PC-3 (cell line): ENCODE measurements at regions not wholly inside any gene's neighbourhood (a gene's known extent, or its start where the extent isn't known, plus 50 kb on each side); places are given as distances from the start of the nearest gene placed in this dataset.

Source experiments
- EZH2phosphoT487 ChIP-seq: fragments of 300-600 bp; sonication (generic); IDR thresholded peaks from 2 replicates; pipeline ENCODE4 v1.6.1; 2018; ENCODE audit warnings: mild to moderate bottlenecking, antibody characterized with exemption, low read length, borderline replicate concordance
- TF ChIP-seq, protein P1 (sequence below): fragments of 300-600 bp; sonication (generic); conservative IDR thresholded peaks from 2 replicates; pipeline ENCODE4 v1.5.1; 2017; ENCODE audit warnings: antibody characterized with exemption, low read depth, mild to moderate bottlenecking, low read length

DNA sequence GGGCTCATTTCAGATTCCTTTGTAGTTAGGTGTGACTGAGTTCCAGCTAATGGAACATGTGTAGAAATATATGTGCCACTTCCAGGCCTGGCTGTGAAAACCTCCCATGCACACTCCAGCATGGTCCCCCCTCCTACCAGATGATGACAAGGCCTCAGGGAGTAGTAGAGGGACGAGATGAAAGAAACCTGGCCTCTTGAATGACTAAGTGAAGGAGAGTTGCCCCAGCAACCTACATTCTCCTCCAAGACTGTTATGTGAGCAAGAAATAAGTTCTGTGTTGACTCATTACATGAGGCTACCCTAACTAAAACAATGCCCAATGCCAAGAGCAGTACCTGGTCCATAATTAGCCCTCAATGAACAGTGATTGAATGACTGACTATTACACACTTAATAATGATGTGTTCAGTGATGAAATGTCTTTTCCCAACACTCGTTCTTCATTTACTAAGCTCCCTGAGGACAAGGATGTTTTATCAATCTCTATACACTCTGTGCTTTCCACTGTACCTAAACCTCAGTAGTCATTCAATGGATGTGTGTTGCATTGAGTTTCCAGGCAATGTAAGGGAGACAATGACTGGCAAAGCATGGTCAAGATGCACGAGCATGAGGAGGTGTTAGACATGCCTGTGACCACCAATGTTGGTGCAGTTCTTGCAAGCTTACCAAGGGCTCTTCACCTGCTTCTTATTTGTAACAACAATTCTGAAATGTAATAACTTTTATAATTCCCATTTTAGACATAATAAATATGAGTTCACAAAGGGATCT is 62.0 kb upstream of the BCL6 start:
- no peak for TF ChIP-seq EZH2phosphoT487
- TF ChIP-seq, protein P1, sequence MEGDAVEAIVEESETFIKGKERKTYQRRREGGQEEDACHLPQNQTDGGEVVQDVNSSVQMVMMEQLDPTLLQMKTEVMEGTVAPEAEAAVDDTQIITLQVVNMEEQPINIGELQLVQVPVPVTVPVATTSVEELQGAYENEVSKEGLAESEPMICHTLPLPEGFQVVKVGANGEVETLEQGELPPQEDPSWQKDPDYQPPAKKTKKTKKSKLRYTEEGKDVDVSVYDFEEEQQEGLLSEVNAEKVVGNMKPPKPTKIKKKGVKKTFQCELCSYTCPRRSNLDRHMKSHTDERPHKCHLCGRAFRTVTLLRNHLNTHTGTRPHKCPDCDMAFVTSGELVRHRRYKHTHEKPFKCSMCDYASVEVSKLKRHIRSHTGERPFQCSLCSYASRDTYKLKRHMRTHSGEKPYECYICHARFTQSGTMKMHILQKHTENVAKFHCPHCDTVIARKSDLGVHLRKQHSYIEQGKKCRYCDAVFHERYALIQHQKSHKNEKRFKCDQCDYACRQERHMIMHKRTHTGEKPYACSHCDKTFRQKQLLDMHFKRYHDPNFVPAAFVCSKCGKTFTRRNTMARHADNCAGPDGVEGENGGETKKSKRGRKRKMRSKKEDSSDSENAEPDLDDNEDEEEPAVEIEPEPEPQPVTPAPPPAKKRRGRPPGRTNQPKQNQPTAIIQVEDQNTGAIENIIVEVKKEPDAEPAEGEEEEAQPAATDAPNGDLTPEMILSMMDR = no peak
